ENCODE measurements at regions not wholly inside any gene's neighbourhood (a gene's known extent, or its start where the extent isn't known, plus 50 kb on each side); places are given as distances from the start of the nearest gene placed in this dataset.

DNA sequence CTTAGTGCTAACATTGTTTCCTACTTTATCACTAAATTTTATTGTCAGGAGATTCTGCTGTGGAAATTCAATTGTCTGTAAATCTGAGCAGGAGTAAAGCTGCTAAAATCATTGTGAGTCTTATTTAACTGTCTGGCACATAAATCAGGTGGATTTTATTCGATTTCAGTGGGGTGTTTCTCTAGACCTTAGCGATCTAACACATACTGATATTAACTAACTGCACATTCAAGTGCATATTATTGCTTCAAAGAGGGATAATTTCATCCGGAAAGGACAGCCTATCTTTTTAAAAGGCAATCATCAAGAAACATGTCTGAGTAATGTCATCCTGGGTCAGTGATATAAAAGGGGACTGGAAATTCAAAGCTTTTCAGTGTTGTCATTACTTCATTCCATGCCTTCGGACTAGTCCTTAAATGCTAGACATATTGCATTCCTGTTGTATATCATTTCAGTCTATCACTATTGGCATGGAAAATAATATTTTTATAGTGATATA is 388.7 kb downstream of the PCDH10 start:
- TF ChIP-seq CTCF (IDR thresholded peaks at IDR 0.05 in 4 of 5, conservative IDR thresholded peaks at IDR 0.05 in 1 of 5) (no peak), POLR2A (IDR thresholded peaks at IDR 0.05) (no peak)
